HepG2 (cell line): ENCODE measurements at regions not wholly inside any gene's neighbourhood (a gene's known extent, or its start where the extent isn't known, plus 50 kb on each side); places are given as distances from the start of the nearest gene placed in this dataset.

Experiments
- ATAC-seq: fragments of 200-7000 bp; cut with Tn5 transposase; 3 replicates; pipeline ENCODE4 v1.9.1; 2020; ENCODE audit warnings: mild to moderate bottlenecking, moderate library complexity
- BruUV-seq: library from RNA; stranded (reverse); fragments of 400-500 nt; replicated peaks from 2 replicates; lab custom pipeline; 2021; lab: Mats Ljungman, UMichigan
- CTCF ChIA-PET: fragments of 300-600 bp; formaldehyde crosslinking; extraction: SDS; loops from one replicate; lab custom pipeline; 2021; ENCODE audit warnings: low total read pairs, inconsistent platforms, low intra/inter-chr PET ratio; lab: Yijun Ruan, JAX
- POLR2A ChIA-PET: fragments of 350-600 bp; sonication (Branson Sonifier 250); formaldehyde crosslinking; loops from one replicate; lab custom pipeline; 2020; ENCODE audit warnings: antibody characterized with exemption, inconsistent platforms; lab: Yijun Ruan, JAX
- DNase-seq: peaks from one replicate; pipeline ENCODE4 v3.0.0-alpha.2; 2015; ENCODE audit warnings: low spot score
- FAIRE-seq: peaks from 3 replicates; lab custom pipeline; 2011; peaks lifted over from hg19 to GRCh38; lab: Jason Lieb, UNC
- H2AFZ ChIP-seq: one replicate; pipeline ENCODE4 v1.6.1; 2011; ENCODE audit warnings: low read length, inconsistent platforms
- H3K27ac ChIP-seq: fragments of 300-600 bp; 3 replicates; pipeline ENCODE4 v1.8.0; 2011; ENCODE audit warnings: mixed run types, mild to moderate bottlenecking, mixed read lengths, low read length, inconsistent platforms; ENCODE audit not compliant: insufficient read depth; ENCODE audit errors: extremely low read length
- H3K27me3 ChIP-seq, 2 experiments: fragments of 200-600 bp in 1 of 2; 2 replicates in 1 of 2; 3 replicates in 1 of 2; pipeline versions ENCODE4 v1.6.0 to v1.8.0; 2011; ENCODE audit warnings: low read length in 2 of 2, mild to moderate bottlenecking in 2 of 2, moderate library complexity in 2 of 2, inconsistent platforms in 1 of 2; ENCODE audit not compliant: insufficient read depth in 2 of 2, control insufficient read depth in 1 of 2
- H3K36me3 ChIP-seq, 2 experiments: fragments of 200-600 bp in 1 of 2; replicated peaks in 1 of 2; 2 replicates in 1 of 2; 3 replicates in 1 of 2; pipeline versions ENCODE4 v1.5.1 to v1.8.0; 2011; ENCODE audit warnings: low read length in 2 of 2, inconsistent platforms in 1 of 2; ENCODE audit not compliant: insufficient read depth in 2 of 2, control insufficient read depth in 1 of 2
- H3K4me1 ChIP-seq: 2 replicates; pipeline ENCODE4 v1.5.1; 2012; ENCODE audit warnings: low read length, inconsistent platforms; ENCODE audit not compliant: insufficient read depth
- H3K4me2 ChIP-seq: 2 replicates; pipeline ENCODE4 v1.6.0; 2011; ENCODE audit warnings: low read depth, low read length, inconsistent platforms
- H3K4me3 ChIP-seq, 3 experiments: fragments of 200-600 bp in 1 of 3; sonication (generic), shearing (Covaris generic) in 1 of 3; replicated peaks in 1 of 3; 2 replicates each; pipeline ENCODE4 v1.5.1; 2011 to 2016; ENCODE audit warnings: low read length in 3 of 3, inconsistent platforms in 2 of 3, low read depth in 2 of 3, mild to moderate bottlenecking in 2 of 3, control low read depth in 1 of 3, mixed read lengths in 1 of 3; ENCODE audit not compliant: insufficient read depth in 1 of 3
- H3K79me2 ChIP-seq: one replicate; pipeline ENCODE4 v1.6.1; 2011; ENCODE audit warnings: low read length, inconsistent platforms; ENCODE audit not compliant: insufficient read depth
- H3K9ac ChIP-seq: 2 replicates; pipeline ENCODE4 v1.6.0; 2011; ENCODE audit warnings: mild to moderate bottlenecking, low read depth, low read length, inconsistent platforms; ENCODE audit not compliant: insufficient read depth
- H3K9me3 ChIP-seq: 2 replicates; pipeline ENCODE4 v1.5.1; 2012; ENCODE audit warnings: mild to moderate bottlenecking, low read length
- H4K20me1 ChIP-seq: 2 replicates; pipeline ENCODE4 v1.6.0; 2011; ENCODE audit warnings: inconsistent platforms, mild to moderate bottlenecking, low read length, moderate library complexity; ENCODE audit not compliant: insufficient read depth
- AKAP8 ChIP-seq: sonication (generic); formaldehyde crosslinking; IDR thresholded peaks from 2 replicates; pipeline ENCODE4 v1.5.1; 2020; ENCODE audit warnings: mild to moderate bottlenecking, missing genetic modification reagents
- BRD4 ChIP-seq: sonication (generic); formaldehyde crosslinking; IDR thresholded peaks from 2 replicates; pipeline ENCODE4 v1.4.0; 2020; ENCODE audit warnings: missing genetic modification reagents
- CREB1 ChIP-seq, 2 experiments: fragments of 450-650 bp in 1 of 2; IDR thresholded peaks; 2 replicates each; pipeline ENCODE4 v1.6.1; 2016 to 2017; ENCODE audit warnings: control low read depth in 1 of 2, mild to moderate bottlenecking in 1 of 2, missing compliant biosample characterization in 1 of 2, missing genetic modification characterization in 1 of 2
- CREM ChIP-seq, 2 experiments: sonication (generic) in 1 of 2; formaldehyde crosslinking in 1 of 2; IDR thresholded peaks; 2 replicates each; pipeline versions ENCODE4 v1.4.0 to v1.6.1; 2016 to 2020; ENCODE audit warnings: antibody characterized with exemption in 1 of 2, mild to moderate bottlenecking in 1 of 2, missing genetic modification reagents in 1 of 2
- FOSL2 ChIP-seq: sonication (generic); formaldehyde crosslinking; IDR thresholded peaks from 2 replicates; pipeline ENCODE4 v1.4.0; 2020; ENCODE audit warnings: missing genetic modification reagents
- GPN1 ChIP-seq: sonication (generic); formaldehyde crosslinking; IDR thresholded peaks from 2 replicates; pipeline ENCODE4 v1.5.1; 2020; ENCODE audit warnings: missing genetic modification reagents, borderline replicate concordance
- ISX ChIP-seq: sonication (generic); formaldehyde crosslinking; conservative IDR thresholded peaks from 2 replicates; pipeline ENCODE4 v1.5.0; 2020; ENCODE audit warnings: missing genetic modification reagents
- RBM39 ChIP-seq: fragments of 200-400 bp; formaldehyde crosslinking; IDR thresholded peaks from one replicate; pipeline ENCODE4 v1.6.1; 2018; ENCODE audit warnings: antibody characterized with exemption, mild to moderate bottlenecking, low read depth, low read length; ENCODE audit not compliant: poor library complexity, severe bottlenecking
- REL ChIP-seq: sonication (generic); formaldehyde crosslinking; conservative IDR thresholded peaks from 2 replicates; pipeline ENCODE4 v1.8.0; 2022; ENCODE audit warnings: mild to moderate bottlenecking, missing genetic modification reagents, moderate library complexity
- SAFB2 ChIP-seq: sonication (generic); formaldehyde crosslinking; IDR thresholded peaks from 2 replicates; pipeline ENCODE4 v1.5.1; 2020; ENCODE audit warnings: missing genetic modification reagents, low read depth, mild to moderate bottlenecking, borderline replicate concordance
- YEATS4 ChIP-seq: sonication (generic); formaldehyde crosslinking; IDR thresholded peaks from 2 replicates; pipeline ENCODE4 v1.4.0; 2020; ENCODE audit warnings: missing genetic modification reagents, borderline replicate concordance
- ZNF562 ChIP-seq: sonication (generic); formaldehyde crosslinking; IDR thresholded peaks from 2 replicates; pipeline ENCODE4 v1.8.0; 2022; ENCODE audit warnings: missing genetic modification reagents, borderline replicate concordance
- ZNF605 ChIP-seq: sonication (generic); formaldehyde crosslinking; IDR thresholded peaks from 2 replicates; pipeline ENCODE4 v1.8.0; 2022; ENCODE audit warnings: mild to moderate bottlenecking, missing genetic modification reagents
- ZNF644 ChIP-seq: IDR thresholded peaks from 2 replicates; pipeline ENCODE4 v1.6.1; 2016; ENCODE audit warnings: low read depth
- ZNF83 ChIP-seq: sonication (generic); formaldehyde crosslinking; IDR thresholded peaks from 2 replicates; pipeline ENCODE4 v1.4.0; 2020; ENCODE audit warnings: missing genetic modification reagents, mild to moderate bottlenecking, borderline replicate concordance
- ZSCAN20 ChIP-seq: sonication (generic); formaldehyde crosslinking; IDR thresholded peaks from 2 replicates; pipeline ENCODE4 v1.4.0; 2020; ENCODE audit warnings: missing genetic modification reagents, mild to moderate bottlenecking, borderline replicate concordance
- WGBS: methylation state at CpG from one replicate; pipeline ENCODE4 v1.1.6; 2017; ENCODE audit warnings: low lambda C conversion rate; 5-methylcytosine and 5-hydroxymethylcytosine counted together
- in situ Hi-C: cut with HindIII; loops from 2 replicates; pipeline ENCODE4 v1.10.0; 2017; ENCODE audit warnings: low pct_unique_long_range_greater_than_20kb; ENCODE audit not compliant: extremely low pct_ligation_motif_present
- intact Hi-C: fragments of 100-400 bp; cut with micrococcal nuclease; formaldehyde crosslinking; loops from one replicate; pipeline ENCODE4 v1.10.0; 2022; ENCODE audit not compliant: unreplicated experiment
- TF ChIP-seq, protein P1 (sequence below): sonication (generic); formaldehyde crosslinking; IDR thresholded peaks from 2 replicates; pipeline ENCODE4 v1.4.0; 2020; ENCODE audit warnings: missing genetic modification reagents
- TF ChIP-seq, protein P2 (sequence below): IDR thresholded peaks from 2 replicates; pipeline ENCODE4 v1.6.1; 2016; ENCODE audit warnings: mild to moderate bottlenecking, missing biosample characterization, missing genetic modification reagents
- TF ChIP-seq, protein P3 (sequence below): sonication (generic); formaldehyde crosslinking; IDR thresholded peaks from 2 replicates; pipeline ENCODE4 v1.4.0; 2020; ENCODE audit warnings: missing genetic modification reagents

DNA sequence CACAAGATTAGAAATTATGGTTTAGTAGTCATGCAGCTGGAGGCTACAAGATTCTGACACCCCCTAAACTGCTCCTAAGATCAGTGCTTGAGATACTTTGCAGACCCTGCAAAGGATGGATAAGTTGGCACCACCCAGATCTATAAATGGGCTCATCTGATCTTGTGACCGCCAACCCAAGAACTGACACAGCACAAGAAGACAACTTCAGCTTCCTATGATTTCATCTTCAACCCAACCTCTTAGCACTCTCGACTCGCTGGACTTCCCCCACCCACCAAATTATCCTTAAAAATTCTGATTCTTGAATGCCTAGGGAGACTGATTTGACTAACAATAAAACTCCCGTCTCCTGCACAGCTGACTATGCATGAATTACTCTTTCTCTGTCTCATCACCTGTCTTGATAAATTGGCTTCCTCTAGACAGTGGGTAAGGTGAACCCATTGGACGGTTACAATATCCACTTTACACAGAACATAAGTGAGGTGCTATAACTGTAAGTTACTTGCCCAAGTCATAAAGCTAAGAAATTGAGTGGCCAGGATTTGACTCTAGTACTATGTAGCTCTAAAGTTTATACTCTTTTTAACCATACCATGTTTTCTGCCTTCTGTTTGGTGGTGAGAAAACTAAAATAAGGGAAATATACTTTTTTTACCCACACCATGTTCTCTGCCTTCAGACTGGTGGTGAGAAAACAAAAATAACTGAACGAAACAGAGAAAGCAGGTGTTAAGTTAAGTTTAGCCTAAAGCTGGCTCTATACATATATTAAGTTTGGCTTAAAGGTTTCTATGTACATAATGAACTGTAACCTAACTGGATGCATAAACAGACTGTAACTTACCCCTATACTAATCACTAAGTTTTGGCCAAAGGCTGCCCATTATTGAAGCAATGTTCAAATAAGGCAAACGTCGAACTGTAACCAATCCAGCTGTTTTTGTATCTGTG is 962.3 kb upstream of the NXPH2 start:
- ChIA-PET POLR2A (no interaction called here), CTCF (no interaction called here)
- BruUV-seq = no TSS peak
- no peaks in the 10 kb centered on the region for H3K79me2 ChIP-seq
- DNase-seq = no peak
- H3K4me1 ChIP-seq = no peaks in the 10 kb centered on the region
- no peak for ATAC-seq
- no peaks in the 10 kb centered on the region for H4K20me1 ChIP-seq
- no peak overlapping the region for H3K4me3 ChIP-seq
- FAIRE-seq = no peak
- in situ Hi-C loops (no loop called here), intact Hi-C loops (no loop called here)
- no peak overlapping the region for H3K27ac ChIP-seq
- 14% methylated on average over 8 of the region's 8 CpGs for WGBS
- no peak overlapping the region for H3K9ac ChIP-seq
- no peaks in the 10 kb centered on the region for H3K36me3 ChIP-seq
- H3K27me3 ChIP-seq = no peaks in the 10 kb centered on the region
- no peak overlapping the region for H3K4me2 ChIP-seq
- H3K9me3 ChIP-seq = no peaks in the 10 kb centered on the region
- H2AFZ ChIP-seq = no peak overlapping the region
- no peak for TF ChIP-seq ISX
- TF ChIP-seq AKAP8 (CRISPR knock-in tag) = no peak
- TF ChIP-seq SAFB2 = no peak
- TF ChIP-seq FOSL2 = no peak
- TF ChIP-seq ZNF83 = no peak
- no peak for TF ChIP-seq YEATS4
- TF ChIP-seq, protein P1, sequence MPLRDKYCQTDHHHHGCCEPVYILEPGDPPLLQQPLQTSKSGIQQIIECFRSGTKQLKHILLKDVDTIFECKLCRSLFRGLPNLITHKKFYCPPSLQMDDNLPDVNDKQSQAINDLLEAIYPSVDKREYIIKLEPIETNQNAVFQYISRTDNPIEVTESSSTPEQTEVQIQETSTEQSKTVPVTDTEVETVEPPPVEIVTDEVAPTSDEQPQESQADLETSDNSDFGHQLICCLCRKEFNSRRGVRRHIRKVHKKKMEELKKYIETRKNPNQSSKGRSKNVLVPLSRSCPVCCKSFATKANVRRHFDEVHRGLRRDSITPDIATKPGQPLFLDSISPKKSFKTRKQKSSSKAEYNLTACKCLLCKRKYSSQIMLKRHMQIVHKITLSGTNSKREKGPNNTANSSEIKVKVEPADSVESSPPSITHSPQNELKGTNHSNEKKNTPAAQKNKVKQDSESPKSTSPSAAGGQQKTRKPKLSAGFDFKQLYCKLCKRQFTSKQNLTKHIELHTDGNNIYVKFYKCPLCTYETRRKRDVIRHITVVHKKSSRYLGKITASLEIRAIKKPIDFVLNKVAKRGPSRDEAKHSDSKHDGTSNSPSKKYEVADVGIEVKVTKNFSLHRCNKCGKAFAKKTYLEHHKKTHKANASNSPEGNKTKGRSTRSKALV (CRISPR knock-in tag) = no peak
- TF ChIP-seq ZSCAN20 = no peak
- TF ChIP-seq ZNF605 (CRISPR knock-in tag) = no peak
- TF ChIP-seq GPN1 (CRISPR knock-in tag) = no peak
- no peak for TF ChIP-seq ZNF644 (CRISPR knock-in tag)
- TF ChIP-seq, protein P2, sequence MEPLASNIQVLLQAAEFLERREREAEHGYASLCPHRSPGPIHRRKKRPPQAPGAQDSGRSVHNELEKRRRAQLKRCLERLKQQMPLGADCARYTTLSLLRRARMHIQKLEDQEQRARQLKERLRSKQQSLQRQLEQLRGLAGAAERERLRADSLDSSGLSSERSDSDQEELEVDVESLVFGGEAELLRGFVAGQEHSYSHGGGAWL (CRISPR knock-in tag) = no peak
- no peak for TF ChIP-seq CREB1 (IDR thresholded peaks at IDR 0.05)
- TF ChIP-seq CREB1 (CRISPR knock-in tag; IDR thresholded peaks at IDR 0.05) = no peak
- TF ChIP-seq ZNF562 (CRISPR knock-in tag) = no peak
- no peak for TF ChIP-seq BRD4 (CRISPR knock-in tag)
- TF ChIP-seq REL (CRISPR knock-in tag) = no peak
- no peak for TF ChIP-seq CREM (IDR thresholded peaks at IDR 0.05)
- TF ChIP-seq CREM (CRISPR knock-in tag; IDR thresholded peaks at IDR 0.05) = no peak
- TF ChIP-seq RBM39 = no peak
- TF ChIP-seq, protein P3, sequence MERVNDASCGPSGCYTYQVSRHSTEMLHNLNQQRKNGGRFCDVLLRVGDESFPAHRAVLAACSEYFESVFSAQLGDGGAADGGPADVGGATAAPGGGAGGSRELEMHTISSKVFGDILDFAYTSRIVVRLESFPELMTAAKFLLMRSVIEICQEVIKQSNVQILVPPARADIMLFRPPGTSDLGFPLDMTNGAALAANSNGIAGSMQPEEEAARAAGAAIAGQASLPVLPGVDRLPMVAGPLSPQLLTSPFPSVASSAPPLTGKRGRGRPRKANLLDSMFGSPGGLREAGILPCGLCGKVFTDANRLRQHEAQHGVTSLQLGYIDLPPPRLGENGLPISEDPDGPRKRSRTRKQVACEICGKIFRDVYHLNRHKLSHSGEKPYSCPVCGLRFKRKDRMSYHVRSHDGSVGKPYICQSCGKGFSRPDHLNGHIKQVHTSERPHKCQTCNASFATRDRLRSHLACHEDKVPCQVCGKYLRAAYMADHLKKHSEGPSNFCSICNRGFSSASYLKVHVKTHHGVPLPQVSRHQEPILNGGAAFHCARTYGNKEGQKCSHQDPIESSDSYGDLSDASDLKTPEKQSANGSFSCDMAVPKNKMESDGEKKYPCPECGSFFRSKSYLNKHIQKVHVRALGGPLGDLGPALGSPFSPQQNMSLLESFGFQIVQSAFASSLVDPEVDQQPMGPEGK = no peak
